ENCODE measurements at regions not wholly inside any gene's neighbourhood (a gene's known extent, or its start where the extent isn't known, plus 50 kb on each side); places are given as distances from the start of the nearest gene placed in this dataset.
"Not testable (repeated sequence)": the region's sequence is repeated elsewhere in the genome, so short reads cannot be mapped to it uniquely, and the experiment has no call there.

GRCh38 chr19:27971869-27972268 lies 1241.1 kb downstream of the UQCRFS1 start:
- DNase-seq (ENCODE audit: low read depth in 2 of 2): no peak

DNA sequence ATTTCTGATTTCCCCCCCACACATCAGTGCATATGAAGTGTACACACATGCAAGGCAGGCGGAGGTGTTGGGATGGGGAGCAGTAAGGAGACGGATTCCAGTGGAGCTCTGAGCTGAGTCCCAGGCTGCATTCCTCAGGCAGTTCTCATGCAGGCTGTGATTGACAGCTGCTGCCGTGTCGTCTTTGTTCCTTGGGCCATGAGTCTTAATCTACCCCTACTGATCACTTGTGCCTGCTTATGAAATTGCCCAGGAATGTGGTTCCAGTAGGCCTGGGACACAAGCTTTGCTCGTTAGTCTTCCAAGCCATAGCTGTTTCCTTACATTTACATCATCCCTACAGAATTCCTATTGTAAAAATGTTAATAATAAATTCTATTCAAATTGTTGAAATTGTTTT lies 1241.9 kb downstream of the UQCRFS1 start:
- no peak for DNase-seq (ENCODE audit: low read depth in 2 of 2)

- no peak for DNase-seq (ENCODE audit: low read depth in 2 of 2)
Measured at GRCh38 chr19:27966390-27966816, 1246.5 kb downstream of the UQCRFS1 start.

GRCh38 chr19:27964185-27964584 lies 1248.8 kb downstream of the UQCRFS1 start:
- no peak for DNase-seq (ENCODE audit: low read depth in 2 of 2)

DNA sequence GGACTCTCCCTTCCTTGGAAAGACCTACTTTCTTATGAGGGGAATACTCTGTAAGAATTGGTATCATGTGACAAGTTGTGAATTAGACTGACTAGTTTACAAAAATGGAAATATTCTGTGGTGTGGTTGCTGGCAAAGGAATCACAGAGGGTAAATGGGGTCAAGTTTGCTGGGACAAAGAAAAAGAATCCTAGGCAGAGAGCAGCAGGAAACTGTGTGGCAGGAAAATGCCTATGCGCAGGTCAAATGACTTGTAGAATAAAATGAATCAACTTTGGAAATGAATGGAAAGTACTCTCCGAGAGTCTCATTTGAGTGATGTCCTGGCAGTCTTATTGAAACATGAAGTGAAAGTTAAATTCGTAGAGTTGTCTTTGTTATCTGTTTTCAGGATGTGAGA lies 1250.7 kb downstream of the UQCRFS1 start:
- DNase-seq (ENCODE audit: low read depth in 2 of 2): no peak

DNA sequence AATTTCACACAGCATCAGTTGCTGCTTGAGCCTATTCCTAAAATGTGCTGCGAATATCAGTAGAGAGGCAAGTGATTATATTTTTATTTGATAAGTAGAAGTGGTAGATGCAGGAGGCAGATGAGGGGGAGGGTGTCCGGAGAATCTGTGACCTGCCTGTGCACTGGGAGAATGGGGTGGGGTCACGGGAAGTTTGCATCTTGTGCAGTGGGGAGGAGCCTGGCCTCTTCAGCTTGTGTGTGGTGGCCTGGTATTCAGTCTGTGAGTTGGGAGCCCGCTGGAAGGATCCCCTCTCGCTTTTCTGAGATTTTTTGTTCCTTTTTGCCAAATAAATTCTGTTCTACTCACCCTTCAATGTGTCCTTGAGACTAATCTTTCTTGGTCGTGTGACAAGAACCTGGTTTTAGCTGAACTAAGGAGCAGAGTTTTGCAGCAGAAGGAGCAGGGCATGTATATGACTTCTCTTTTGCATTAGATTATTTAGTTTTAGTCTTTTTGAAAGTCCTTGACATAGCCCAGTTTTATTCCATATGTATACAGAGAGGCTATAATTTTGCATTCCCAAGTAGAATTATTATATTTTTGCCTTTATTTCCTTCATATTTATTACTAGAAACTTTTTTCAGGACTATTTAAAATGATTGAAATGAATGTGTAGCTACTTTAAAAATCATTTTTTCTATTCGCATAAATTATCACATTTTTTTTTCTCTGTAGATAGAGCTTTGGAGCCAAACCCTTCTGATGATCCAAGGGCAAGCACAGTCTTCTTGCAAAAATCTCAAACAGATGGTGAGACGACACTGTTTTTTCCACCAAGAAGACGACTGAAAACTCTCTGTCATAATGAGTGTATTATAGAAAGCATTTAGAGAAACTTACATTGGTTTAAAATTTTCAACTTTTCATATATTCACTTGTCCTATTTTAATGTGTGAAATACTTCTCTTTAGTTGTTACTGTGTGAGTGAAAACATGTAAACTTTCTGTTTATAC lies 1257.2 kb downstream of the UQCRFS1 start:
- no peak for DNase-seq (ENCODE audit: low read depth in 2 of 2)

- DNase-seq (ENCODE audit: low read depth in 2 of 2): not testable (repeated sequence)
Measured at GRCh38 chr19:27942607-27943006, 1270.3 kb downstream of the UQCRFS1 start.

DNA sequence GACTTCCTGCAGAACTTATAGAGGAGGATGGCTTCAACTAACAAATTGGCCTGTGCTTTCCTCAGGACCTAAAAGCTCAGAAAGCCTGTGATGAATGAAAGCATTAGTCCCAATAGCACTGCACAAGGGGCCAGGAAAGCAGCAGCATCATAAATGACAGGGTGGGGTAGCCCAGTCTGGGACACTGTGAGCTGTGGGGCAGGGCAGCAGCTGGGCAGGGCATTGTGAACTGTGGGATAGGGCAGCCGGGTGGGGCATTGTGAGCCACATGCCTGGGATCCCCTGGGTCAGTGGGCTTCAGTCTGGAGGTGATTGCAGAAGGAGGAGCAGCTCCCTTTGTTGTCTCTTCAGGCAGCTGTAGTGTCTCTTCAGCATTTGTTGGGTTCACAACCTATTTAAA lies 1276.8 kb downstream of the UQCRFS1 start:
- no peak for DNase-seq (ENCODE audit: low read depth in 2 of 2)

DNA sequence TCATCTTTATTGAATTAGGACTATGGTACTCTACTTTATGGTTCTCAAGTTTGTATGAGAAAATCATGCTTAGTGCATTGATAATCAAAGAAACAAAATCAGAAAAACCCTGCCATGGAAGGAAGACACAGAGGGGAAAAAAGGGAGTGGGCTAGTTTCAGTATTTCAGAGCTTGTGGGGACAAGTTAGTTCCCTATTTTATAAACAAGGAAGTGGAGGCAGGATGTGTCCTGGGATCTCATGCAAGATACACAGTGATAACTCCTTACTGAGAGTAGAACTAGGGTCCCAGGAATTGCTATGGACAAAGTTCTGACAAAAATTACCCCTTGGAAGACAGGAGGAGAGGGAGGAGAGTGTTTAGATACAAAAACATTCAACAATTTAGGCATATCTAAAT lies 1277.3 kb downstream of the UQCRFS1 start:
- no peak for DNase-seq (ENCODE audit: low read depth in 2 of 2)

DNA sequence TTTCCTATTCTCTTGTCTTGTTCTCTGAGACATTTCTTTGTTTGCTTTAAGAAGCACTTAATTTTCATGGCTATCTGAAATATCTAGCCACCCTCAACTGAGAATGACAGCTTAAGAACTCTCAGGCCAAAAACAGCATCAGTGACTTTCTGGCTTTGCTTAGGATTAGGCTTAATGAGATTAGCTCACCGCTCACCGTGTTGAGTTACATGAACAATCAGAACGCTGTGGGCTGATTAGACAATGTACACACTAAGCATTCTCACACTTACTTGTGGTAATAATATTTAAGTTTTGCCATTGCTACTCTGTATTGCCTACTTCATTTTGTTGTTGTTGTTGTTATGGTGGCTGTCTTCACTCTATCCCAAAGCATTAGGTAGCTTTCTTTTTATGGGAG lies 1283.6 kb downstream of the UQCRFS1 start:
- DNase-seq (ENCODE audit: low read depth in 2 of 2): no peak

DNA sequence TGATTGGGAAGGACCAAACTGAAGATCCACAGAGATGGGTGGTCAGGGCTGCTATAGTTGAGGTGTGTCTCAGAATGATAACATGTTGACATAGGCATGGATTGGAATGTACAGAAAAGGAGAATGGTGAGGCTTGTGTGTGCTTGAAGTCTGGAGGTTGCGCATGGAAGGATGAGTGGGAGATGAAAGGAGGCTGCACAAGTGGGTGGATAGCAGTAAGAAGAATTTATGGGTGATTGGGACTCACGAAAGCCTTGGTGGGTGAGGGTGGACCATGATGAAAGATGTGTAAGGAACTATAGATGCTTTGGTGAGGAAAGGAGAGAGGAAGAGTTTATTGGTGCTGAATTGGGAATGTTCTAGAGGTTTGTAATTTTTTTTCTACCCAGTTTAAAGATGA lies 1287.7 kb downstream of the UQCRFS1 start:
- DNase-seq (ENCODE audit: low read depth in 2 of 2): no peak

- no peak for DNase-seq (ENCODE audit: low read depth in 2 of 2)
Measured at GRCh38 chr19:27922970-27923369, 1290.0 kb downstream of the UQCRFS1 start.

DNA sequence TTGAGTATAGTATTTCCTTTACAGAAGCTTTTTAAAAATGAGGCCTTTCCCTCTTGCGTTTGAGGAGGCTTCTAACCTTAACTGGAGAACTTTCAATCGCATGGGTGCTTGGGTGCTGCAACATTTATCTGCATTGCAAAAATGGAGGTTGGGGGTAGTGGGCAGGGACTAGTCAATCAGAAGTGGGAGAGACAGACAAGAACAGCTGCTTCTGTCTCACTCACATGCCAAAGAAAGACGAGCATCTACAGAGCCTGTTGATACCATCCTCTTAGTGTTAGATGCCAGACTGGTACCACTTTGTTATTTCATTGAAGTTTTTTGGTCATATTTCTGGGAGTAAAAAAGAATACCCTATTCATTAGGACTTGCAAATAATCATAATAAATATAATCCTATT lies 1292.2 kb downstream of the UQCRFS1 start:
- DNase-seq (ENCODE audit: low read depth in 2 of 2): no peak

GRCh38 chr19:27918818-27919217 lies 1294.1 kb downstream of the UQCRFS1 start:
- DNase-seq (ENCODE audit: low read depth in 2 of 2): no peak

DNA sequence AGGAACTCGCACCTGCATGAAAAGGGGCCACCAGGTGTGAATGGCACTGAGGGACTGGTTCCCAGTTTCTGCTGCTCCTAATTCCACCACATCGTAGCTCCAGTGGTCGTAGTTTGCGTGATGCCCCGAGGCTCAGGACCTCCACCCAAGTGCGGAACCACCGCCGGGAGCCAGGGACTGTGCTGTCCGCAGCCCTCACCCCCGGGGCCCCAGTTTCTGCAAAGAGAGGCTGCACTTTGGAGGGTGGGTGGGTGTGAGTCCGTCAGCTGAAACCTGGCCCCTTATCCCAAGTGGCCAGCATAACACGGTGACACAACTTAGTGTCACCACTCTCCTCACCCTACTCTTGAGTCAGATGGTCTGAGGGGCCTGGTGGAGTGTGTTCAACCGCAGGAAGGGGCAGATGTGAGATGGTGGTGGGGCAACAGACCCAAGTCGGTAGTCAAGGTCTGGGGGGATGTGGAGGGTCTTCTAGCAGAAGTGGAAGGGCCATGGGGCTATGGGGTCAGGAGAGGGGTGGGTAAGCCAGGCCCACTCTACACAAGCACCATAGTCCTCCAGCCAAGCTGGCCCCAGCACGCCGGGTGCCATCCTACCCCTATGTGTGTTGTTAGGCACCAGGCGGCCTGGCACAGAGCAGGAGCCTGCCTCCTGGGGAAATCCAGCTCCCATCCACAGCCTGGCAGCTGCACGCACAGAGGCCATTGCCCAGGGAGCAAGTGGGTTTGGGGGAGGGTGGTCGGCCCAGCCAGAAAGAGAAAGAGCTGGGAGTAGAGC lies 1301.6 kb downstream of the UQCRFS1 start:
- DNase-seq (ENCODE audit: low read depth in 2 of 2): no peak

- no peak for DNase-seq (ENCODE audit: low read depth in 2 of 2)
Measured at GRCh38 chr19:27909861-27910260, 1303.1 kb downstream of the UQCRFS1 start.

DNA sequence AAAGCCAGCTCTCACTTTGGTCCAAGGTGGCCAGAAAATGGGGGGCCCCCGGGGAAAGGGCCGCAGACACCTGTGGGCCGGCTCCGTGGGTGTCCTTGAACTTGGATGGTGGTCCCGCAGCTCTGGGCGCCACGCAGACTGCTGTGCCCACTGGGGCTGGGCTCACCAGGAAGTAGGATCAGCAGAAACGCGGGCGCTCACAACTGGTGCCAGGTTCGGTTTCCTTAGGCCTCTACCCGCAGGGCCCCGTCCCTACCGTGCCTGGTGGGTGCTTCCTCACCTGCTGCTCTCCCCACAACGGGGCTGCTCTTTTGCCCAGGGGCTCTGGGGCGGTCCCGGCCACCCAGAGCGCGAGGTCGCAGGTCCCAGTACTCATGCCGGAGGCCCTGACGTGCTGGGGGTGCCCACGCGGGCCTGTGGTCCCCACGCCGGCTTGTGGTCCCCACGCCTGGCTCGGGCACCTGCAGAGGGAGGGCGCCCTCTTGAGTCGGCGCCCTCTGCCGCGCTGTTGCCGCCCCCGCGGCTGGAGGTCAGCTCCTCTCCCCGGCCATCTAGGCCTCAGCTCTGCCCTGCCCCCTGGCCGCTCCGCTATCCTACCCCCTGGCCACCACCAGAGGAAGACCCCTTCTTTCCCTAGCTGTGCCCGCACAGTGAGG lies 1303.6 kb downstream of the UQCRFS1 start:
- DNase-seq (ENCODE audit: low read depth in 2 of 2): no peak

- DNase-seq (ENCODE audit: low read depth in 2 of 2): no peak
Measured at GRCh38 chr19:27906081-27906480, 1306.9 kb downstream of the UQCRFS1 start.

GRCh38 chr19:27905074-27905473 lies 1307.9 kb downstream of the UQCRFS1 start:
- DNase-seq (ENCODE audit: low read depth in 2 of 2): no peak

DNA sequence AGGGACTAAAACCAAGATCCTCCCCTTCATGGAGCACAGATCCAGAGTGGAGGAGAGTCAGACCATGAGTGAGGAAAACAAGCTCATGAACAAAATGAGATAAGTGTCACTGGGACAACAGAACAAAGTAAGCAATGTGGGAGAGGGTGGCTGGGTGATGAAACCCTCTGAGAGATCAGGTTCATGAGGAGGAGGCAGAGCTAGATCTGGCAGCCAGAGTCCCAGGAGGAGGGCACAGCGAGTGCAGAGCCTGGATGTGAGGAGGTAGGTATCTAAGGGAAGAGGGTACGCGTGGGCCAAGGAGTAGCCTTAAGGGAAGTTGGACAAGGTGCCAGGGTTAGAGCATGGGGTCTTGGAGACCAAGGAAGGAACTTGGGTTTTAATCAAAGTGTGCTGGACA lies 1311.9 kb downstream of the UQCRFS1 start:
- no peak for DNase-seq (ENCODE audit: low read depth in 2 of 2)

GRCh38 chr19:27896091-27896490 lies 1316.9 kb downstream of the UQCRFS1 start:
- DNase-seq (ENCODE audit: low read depth in 2 of 2): no peak

Measured in activated CD4-positive, alpha-beta T cell treated with anti-CD3 and anti-CD28 coated beads for 24 hours (primary cell).